NCI-H128 (cell line): ENCODE measurements at regions not wholly inside any gene's neighbourhood (a gene's known extent, or its start where the extent isn't known, plus 50 kb on each side); places are given as distances from the start of the nearest gene placed in this dataset.
"Not testable (repeated sequence)": the region's sequence is repeated elsewhere in the genome, so short reads cannot be mapped to it uniquely, and the experiment has no call there.

Source experiments
- DNase-seq: peaks from one replicate; lab custom pipeline; 2025; ENCODE audit not compliant: unreplicated experiment; lab: John Stamatoyannopoulos, UW

DNA sequence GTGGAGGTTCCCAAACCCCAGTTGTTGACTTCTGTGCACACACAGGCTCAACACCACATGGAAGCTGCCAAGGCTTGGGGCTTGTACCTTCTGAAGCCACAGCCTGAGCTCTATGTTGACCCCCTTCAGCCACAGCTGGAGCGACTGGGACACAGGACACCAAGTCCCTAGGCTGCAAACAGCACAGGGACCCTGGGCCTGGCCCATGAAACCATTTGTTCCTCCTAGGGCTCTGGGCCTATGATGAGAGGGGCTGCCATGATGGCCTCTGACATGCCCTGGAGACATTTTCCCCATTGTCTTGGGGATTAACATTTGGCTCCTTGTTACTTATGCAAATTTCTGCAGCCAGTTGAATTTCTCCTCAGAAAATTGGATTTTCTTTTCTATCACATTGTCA lies 449.6 kb upstream of the ZEB2 start:
- not testable (repeated sequence) for DNase-seq

DNA sequence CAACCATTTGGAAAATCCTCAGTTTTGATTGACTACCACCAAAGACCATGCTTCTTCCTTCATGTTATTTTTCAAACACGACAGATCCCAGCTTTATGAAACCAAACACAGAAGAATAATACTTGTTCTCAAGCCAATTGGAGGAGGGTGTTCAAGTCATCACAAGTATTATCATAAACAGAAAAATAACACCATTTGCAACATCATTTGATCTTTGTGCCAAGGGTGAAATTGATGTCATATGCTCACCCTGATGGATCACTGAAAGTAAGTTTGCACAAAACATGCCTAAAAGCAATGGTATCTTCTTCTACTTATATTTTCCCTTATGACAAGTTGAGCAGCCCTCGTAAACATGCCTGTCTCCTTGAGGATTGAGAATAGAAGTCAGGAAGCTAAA lies 448.0 kb upstream of the ZEB2 start:
- DNase-seq, result no peak

DNA sequence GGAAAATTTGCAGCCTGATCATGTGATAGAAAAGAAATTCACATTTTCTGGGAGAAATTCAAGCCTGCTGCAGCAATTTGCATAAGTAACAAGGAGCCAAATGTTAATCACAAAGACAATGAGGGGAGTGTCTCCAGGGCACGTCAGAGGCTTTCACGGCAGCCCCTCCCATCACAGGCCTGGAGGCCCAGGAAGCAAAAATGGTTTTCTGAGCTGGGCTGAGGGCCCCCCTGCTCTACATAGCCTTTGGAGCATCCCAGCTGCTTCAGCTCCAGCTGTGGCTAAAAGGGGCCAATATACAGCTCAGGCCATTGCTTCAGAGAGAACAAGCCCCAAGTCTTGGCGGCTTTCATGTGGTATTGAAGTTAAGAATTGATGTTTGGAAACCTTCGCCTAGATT lies 445.3 kb upstream of the ZEB2 start:
- no peak for DNase-seq

DNA sequence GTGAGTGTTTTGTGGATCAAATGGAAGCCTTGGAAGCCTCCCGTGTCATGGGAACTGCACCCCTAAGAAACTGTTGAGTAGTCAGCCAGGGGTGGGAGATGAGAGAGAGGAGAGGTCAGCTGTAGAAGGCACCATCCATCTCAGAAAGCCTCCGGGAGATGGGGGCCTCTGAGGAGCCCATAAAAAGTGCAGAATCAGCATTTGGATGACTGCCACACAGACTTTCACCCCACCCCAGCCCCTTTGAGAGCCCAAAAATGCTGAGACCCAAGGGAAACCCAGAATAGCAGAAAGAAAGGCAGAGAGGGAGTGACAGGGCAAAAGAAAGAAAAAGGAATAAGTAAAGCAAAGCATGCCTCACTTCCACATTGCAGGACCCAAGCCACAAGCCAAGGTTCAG lies 443.1 kb upstream of the ZEB2 start:
- no peak for DNase-seq

DNA sequence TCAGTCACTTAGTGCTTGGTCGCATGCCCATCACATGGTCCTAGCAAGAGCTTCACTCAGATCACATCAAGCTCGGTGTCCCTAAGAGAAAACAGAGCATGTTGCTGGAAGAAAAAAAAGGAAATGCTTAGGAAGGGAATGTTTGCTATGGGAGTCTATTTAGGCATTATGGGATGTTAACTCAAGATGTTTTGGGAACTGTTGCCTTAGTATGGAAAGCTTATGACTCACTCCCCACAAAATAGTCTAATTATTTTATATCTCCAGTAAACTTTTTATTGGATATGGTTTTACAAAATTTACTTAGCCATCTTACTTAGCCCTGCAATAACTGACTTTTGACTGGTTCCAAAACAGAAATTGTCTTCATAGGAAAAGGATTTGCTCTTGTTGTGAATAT lies 439.5 kb upstream of the ZEB2 start:
- DNase-seq, result no peak

DNA sequence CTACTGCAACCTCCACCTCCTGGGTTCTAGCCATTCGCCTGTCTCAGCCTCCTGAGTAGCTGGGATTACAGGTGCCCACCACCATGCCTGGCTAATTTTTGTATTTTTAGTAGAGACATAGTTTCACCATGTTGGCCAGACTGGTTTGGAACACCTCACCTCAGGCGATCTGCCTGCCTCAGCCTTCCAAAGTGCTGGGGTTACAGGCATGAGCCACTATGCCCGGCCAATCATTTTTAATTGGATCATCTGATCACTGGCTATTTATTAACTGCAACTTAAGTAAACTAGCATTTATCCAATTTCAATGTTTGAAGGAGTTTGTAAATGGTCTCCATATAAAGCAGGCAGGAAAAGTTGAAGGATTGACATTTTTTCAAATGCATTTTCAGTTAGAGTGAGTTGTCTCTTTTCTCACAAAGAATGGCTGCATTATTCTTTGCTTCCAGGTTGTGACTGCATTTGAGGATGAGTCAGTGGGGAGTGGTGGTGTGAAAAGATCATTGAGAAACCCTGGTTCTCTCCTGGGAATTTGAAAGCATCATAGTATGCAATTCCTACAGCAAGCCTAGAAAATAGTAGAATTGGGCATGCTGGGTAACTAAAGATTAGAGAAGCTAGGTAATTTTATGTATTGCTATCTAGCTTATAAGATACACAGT lies 431.1 kb upstream of the ZEB2 start:
- DNase-seq, result no peak

DNA sequence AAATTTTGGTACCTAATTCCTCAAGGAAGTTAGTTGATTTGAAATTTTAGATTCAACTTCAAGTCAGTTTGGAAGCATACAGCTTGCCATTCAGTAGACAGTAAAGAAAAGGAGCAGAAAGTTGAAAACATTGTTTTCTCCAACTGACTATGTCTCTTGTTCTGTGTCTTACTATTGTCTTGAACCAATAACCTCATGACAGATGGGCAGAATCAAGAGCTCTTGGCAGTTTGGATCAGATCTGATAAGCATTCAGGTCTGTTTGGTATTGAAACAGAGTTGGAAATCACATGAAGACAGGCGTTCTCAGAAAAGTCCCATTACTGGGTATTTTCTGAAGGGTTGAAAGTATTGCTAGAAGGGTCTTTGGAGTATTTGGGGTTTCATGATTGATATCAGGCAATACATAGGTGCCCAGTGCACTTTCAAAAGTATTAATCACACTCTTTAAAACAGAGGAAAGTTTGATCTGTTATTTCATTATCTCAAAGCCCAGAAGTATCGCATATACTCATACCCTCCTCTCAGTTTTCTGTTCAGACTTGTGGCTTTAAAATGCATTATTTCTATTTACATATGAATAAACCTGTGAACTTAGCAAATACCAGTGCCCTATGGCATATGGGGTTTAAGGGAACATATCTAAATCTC lies 428.4 kb upstream of the ZEB2 start:
- no peak for DNase-seq

DNA sequence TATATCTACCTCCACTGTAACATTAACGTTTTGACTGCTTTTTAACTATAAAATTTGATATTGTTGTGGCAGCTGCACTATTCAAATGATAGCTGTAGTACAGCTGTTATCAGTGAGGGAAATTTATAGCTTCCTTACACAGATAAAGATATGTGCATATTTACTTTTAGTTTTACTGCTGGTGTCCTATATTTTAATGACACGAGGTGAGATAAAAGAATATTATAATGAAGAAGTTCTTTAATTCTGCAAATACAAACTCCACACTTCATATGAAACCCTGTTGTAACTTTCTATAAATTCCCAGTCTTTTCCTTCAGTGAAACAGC lies 427.8 kb upstream of the ZEB2 start:
- DNase-seq, result no peak

DNA sequence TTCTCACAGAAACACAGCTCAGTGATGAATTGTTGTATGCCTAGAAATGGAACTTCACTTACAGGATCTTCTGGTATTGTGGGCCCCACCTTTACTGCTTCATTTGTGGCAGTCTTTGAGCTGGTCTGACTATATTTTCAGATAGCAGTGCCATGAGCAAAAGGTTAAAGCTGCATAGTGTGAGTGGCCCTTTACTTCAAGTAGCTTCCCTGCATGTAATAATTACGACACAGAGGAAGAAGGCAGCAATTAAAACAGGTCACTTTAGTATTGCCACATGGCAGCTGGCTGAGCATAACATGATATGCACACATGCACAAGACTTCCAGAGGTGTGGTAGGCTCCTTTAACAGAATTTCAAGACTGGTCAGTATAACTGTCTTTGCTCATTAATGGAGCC lies 426.3 kb upstream of the ZEB2 start:
- no peak for DNase-seq

DNA sequence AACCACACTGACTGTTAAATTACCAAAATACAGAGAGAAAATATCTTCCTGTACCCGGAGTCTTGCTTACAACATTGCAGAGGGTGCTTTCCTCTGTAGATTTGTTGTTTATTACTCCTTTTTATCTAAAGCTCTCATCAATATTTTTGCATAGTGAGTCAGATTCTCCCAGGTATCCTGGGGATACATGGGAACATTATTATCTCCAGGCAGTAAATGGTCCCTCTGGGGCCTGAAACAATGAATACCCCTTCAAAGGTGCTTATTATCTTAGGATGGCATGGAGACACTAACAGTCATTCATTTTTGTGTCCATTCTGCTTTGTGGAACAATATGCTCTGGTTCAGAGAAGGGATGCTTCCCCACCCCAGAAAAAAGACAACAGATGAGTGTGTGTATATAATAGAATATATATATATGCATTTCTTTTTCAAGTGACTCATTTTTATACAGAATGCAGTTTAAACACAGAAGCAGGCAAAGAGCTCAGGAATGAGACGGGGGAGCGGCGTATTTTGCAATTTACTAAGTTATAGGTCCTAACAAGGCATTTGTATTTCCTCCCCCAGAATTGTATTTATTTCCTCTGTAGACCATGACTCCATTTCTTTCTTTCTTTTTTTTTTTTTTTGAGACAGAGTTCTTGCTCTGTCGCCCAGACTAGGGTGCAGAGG lies 424.8 kb upstream of the ZEB2 start:
- no peak for DNase-seq

DNA sequence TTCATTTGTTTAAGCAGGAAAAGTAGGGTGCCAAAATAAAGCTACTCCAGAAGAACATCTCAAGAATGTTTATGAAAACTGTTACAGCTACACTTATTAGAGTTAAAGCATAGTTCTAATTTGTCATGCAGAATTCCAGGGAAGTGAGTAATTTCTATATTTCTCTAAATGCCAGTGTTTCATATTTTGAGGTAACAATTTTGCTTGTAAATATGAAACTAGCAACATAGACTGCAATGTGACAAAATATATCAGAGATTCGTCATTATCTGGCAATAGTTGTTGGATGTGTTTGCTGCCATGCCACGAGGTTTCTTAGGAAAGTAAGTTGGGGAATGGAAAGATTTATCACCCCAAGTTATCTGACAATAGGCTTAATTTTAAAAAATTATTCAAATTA lies 424.1 kb upstream of the ZEB2 start:
- no peak for DNase-seq

DNA sequence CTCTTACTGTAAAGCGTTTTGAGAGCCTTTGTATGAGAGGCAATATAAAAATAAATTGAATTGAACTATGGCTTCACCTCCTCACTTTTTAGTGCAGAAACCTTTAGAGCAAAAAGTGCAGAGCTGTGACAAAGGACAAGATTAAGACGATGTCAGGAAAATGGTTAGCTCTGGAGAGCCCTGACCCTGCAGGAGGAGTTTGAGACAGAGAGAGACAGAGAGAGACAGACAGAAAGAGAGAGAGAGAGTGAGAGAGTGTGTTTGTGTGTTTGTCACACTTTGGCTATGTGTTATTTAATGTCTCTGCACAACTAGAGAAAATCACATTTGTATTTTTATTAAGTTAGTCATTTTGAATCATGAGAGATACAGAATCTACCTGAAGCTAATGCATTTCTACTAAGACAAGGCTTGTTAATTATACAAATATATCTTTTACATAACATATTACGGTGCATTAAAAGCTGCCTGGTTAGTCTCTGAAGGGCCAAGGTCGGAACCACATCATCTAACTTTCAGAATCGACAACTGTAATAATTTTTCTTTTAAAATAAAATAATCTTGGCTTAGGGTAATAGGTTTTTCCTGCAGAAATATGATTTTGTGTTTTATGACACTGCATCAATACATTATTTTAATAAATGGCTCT lies 423.5 kb upstream of the ZEB2 start:
- DNase-seq, result no peak

DNA sequence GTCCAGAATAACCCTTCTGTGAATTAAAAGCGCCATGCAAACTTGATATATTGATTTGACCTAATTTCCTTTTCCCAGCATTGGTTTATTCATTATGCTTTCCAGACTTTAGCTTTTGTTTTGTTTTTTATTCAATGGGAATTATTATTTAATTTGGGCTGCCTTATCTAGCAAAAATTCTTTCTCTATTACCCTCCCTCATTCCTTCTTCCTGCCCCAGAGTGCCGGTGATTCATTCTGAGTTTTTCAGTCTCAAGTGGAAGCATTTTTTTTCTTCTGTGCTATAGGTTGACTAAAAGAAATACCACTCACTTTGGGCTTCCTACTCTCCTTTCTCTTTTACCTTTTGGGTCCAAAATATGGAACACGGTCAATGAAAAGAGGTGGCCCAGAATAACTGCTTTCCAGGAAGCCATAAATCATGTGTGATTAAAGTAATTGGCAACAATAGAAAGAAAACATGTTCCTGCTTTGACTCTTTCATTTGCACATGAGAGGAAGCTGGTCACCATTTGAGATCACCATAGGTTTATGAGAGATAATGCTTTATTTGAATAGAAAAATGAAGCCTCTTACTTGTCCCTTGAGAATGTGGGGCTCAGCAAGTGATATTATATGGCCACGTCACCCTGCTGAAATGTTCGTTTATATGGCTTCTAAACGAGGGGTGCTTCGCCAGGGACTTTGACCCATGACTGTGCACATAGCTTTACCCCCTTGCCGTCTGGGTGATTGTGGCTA lies 422.8 kb upstream of the ZEB2 start:
- no peak for DNase-seq

DNA sequence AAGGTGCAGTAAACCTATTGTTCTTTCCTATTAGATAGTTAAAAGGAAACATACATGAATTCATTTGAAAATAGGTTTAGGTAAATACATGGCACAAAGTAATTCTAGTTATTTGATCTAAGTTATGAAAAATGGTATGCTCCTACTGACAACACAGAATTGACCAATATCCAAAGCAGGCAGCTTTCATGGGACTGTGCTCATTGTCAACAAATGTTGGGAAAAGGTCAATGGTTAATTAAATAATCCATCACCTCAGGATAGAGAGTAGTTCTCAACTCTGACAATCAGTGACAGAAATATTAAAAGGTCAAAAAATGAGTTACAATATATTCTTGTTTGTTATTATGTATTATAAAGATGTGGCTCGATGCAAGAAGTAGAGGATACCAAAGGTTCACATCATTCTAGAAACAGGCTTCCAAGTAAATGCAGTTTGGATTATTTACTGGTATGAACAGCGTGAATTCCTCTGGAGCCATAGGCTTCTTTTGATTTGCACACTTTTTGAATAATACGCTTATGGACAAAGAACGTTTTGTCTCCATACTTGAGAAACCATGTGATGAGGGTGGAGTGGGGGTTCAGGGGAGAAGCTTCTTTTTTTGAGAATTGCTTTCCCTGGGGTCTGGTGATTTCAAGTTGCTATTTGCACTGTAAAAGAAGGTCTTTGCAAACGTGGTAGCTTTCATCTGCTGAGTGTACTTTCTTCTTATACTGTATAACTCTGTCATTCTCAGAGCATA lies 422.0 kb upstream of the ZEB2 start:
- DNase-seq, result no peak

DNA sequence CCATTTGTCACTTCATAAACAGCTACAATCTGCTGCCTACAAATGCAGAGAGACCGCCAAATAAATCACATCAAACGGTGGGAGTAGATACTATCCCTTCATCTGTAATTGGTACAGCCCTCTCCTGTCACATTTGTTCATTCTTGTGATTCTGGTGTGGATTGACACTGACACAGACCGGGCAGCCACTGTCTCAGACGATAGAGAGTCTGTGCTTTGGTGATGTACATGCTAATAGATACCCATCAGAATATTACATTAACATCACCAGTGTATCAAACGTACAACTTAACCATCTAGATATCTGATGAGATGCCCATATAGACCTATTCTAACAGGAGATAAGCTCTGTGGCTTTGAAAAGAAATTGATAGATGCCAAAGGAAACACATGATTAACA lies 419.7 kb upstream of the ZEB2 start:
- no peak for DNase-seq

DNA sequence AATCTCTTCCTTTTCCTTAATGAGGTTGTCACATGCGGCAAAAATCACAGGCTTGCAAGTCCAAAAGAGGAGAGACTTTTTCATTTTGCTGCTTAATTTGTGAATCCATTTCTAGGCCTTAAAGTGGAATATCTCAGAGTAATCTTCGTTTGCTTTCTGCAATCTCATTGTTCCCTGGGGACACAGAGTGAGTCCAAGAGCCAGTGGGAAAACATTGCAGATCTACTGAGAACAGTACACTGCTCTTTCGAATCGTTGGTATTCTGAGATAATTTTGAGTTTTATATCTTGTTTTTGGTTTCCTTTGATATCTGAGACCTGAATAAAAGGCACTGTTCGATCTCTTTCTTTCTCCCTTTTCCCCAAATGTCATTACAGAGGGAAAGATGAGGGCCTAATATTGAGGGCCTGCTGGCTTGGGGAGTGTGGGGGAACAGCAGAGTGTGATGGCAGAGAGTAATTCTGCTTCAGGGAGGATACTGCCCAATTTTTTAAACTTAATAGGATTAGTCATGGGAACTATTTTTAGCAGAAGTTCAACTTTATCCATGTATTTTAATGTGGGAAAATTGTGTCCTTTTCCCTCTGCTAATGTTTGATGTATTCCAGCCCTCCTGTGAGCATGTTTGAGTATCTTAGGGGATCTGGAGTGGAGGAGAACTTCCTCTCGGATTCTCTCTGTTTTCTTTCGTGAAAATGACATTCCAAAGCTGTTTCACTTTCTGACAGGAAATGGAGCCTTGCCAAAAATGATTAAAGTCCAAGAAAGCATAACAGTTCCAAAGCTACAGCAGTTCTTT lies 418.2 kb upstream of the ZEB2 start:
- no peak for DNase-seq

DNA sequence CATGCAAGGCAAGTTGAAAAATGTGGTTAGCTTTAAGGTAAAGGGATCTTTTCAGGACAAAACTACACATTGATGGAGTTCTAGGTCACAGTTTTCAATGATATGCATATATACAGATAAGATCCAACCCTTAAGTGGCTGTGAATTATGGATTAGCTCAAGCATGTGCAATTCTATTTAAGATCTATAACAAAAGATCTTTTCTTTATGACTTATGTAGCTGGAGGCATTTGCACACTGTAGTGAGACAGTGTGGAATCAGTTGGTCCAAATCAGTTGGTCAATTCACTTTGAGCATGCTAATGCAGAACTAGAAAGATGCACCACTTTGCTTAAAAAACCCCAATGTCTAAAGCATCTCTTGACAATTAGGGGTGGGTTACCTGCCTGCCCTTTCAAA lies 417.1 kb upstream of the ZEB2 start:
- no peak for DNase-seq

DNA sequence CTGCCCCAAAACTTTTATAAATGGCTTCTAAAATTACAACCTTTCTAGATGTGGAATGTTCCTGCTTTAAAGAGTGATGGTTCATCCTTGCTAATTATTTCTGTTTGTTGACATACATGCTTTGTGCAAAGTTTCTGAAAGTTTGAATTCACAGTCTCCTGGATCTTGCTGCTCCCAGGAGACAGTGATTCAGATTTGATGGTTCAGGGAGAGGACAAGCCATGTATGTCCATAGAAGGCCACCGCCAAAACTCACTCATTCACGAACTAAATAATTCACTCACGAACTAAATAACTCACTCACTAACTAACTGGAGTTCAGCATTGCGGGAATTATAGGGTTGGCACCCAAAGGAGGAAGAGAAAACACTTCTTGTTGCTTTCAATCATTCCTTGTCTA lies 416.5 kb upstream of the ZEB2 start:
- DNase-seq, result no peak

DNA sequence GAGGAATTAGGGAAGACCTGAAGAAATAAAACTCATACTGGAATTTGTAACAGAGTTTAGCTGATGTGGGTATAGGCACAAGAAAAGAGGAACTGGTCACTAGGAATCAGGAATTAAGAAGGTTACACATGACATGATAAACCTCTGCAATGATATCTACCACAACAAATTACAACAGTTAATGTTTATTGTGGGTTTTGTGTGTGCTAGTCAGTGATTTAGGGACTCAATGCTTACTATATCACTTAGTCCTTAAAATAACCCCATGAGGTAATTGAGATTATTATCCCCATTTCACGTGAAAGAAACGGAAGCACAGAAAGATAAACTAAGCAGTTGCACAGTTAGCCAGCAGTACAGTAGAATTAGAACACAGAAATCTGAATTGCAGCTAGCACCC lies 415.8 kb upstream of the ZEB2 start:
- DNase-seq, result no peak

DNA sequence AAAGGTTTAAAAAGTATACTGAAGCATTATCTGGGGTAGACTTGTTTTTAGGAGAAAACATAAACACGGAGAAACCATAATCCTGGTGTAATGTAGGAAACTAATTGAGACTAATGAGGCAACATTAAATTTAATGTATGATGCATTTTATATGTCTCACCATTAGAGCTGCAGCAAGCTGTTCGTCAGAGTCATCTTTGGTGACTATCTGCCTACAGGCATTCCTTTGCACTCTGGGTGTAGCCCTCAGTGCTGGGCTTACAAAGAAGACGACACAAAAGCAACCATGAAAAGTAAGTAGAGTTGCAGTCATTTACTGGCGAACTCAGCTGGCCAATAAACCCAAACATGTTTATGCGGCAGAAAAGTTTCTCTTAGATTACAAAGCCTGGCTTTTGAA lies 415.3 kb upstream of the ZEB2 start:
- no peak for DNase-seq
